HL-60 (cell line): ENCODE measurements at regions not wholly inside any gene's neighbourhood (a gene's known extent, or its start where the extent isn't known, plus 50 kb on each side); places are given as distances from the start of the nearest gene placed in this dataset.
"Not testable (repeated sequence)": the region's sequence is repeated elsewhere in the genome, so short reads cannot be mapped to it uniquely, and the experiment has no call there.

Experiments used
- DNase-seq, 2 experiments: peaks; one replicate each; pipeline ENCODE4 v3.0.0-alpha.2; 2010 to 2020; ENCODE audit warnings: low read depth in 1 of 2, low spot score in 1 of 2
- H3K27ac ChIP-seq: fragments of 250-450 bp; sonication (Bioruptor Pico); replicated peaks from 2 replicates; pipeline ENCODE4 v1.5.1; 2020; ENCODE audit warnings: mild to moderate bottlenecking, moderate library complexity
- H3K27me3 ChIP-seq: fragments of 250-450 bp; sonication (Bioruptor Pico); 2 replicates; pipeline ENCODE4 v1.5.1; 2021; ENCODE audit warnings: mild to moderate bottlenecking, moderate library complexity; ENCODE audit not compliant: insufficient read depth, poor library complexity, severe bottlenecking
- H3K4me3 ChIP-seq: replicated peaks from 2 replicates; pipeline ENCODE4 v1.5.1; 2011; ENCODE audit warnings: mild to moderate bottlenecking, control low read depth, low read length; ENCODE audit not compliant: insufficient read depth
- CTCF ChIP-seq: IDR thresholded peaks from one replicate; pipeline ENCODE4 v1.5.1; 2011; ENCODE audit warnings: low read length, control low read depth, inconsistent platforms; ENCODE audit not compliant: insufficient read depth
- GABPA ChIP-seq: IDR thresholded peaks from 2 replicates; pipeline ENCODE4 v1.6.1; 2012; ENCODE audit warnings: low read depth
- POLR2AphosphoS5 ChIP-seq: IDR thresholded peaks from 2 replicates; pipeline ENCODE4 v1.6.1; 2012; ENCODE audit warnings: low read depth
- SPI1 ChIP-seq: IDR thresholded peaks from 2 replicates; pipeline ENCODE4 v1.6.1; 2012; ENCODE audit warnings: low read depth, mild to moderate bottlenecking, borderline replicate concordance
- TF ChIP-seq, protein P1 (sequence below): IDR thresholded peaks from 2 replicates; pipeline ENCODE4 v1.6.1; 2012; ENCODE audit warnings: low read depth; ENCODE audit not compliant: insufficient replicate concordance

DNA sequence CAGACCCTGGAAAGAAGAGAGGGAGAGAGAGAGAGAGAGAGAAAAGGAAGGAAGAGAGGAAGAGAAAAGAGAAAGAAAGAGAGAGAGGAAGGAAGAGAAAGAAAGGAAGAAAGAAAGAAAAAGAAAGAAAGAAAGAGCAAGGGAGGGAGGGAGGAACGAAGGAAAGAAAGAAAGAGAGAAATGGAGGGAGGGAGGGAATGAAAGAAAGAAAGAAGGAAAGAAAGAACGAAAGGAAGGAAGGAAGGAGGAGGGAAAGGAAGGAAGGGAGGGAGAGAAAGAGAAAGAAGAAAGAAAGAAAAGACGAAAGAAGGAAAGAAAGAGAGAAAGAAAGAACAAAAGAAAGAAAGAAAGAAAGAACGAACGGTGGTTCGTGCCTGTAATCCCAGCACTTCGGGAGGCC is 133.4 kb downstream of the HNRNPD start:
- Histone ChIP-seq H3K27ac (no peak overlapping the region), H3K4me3 (no peak overlapping the region), H3K27me3 (no peaks in the 10 kb centered on the region)
- TF ChIP-seq SPI1 (no peak), CTCF (no peak), POLR2AphosphoS5 (no peak), GABPA (no peak)
- TF ChIP-seq, protein P1, sequence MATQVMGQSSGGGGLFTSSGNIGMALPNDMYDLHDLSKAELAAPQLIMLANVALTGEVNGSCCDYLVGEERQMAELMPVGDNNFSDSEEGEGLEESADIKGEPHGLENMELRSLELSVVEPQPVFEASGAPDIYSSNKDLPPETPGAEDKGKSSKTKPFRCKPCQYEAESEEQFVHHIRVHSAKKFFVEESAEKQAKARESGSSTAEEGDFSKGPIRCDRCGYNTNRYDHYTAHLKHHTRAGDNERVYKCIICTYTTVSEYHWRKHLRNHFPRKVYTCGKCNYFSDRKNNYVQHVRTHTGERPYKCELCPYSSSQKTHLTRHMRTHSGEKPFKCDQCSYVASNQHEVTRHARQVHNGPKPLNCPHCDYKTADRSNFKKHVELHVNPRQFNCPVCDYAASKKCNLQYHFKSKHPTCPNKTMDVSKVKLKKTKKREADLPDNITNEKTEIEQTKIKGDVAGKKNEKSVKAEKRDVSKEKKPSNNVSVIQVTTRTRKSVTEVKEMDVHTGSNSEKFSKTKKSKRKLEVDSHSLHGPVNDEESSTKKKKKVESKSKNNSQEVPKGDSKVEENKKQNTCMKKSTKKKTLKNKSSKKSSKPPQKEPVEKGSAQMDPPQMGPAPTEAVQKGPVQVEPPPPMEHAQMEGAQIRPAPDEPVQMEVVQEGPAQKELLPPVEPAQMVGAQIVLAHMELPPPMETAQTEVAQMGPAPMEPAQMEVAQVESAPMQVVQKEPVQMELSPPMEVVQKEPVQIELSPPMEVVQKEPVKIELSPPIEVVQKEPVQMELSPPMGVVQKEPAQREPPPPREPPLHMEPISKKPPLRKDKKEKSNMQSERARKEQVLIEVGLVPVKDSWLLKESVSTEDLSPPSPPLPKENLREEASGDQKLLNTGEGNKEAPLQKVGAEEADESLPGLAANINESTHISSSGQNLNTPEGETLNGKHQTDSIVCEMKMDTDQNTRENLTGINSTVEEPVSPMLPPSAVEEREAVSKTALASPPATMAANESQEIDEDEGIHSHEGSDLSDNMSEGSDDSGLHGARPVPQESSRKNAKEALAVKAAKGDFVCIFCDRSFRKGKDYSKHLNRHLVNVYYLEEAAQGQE = no peak
- no peak for DNase-seq

DNA sequence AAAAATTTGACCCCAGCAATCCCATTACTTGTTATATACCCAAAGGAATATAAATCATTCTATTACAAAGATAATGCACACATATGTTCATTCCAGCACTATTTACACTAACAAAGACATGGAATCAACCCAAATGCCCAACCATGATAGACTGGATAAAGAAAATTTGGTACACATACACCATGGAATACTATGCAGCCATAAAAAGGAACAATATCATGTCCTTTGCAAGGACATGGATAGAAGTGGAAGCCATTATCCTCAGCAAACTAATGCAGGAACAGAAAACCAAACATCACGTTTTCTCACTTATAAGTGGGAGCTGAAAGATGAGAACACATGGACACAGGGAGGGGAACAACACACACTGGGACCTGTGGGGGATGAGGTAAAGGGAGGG is 136.6 kb downstream of the HNRNPD start:
- not testable (repeated sequence) for H3K27ac ChIP-seq, DNase-seq, H3K4me3 ChIP-seq, H3K27me3 ChIP-seq

GRCh38 chr4:82235346-82235745 is 138.4 kb downstream of the HNRNPD start:
- DNase-seq = no peak
- Histone ChIP-seq H3K4me3 (no peak overlapping the region), H3K27ac (no peak overlapping the region), H3K27me3 (no peaks in the 10 kb centered on the region)
- TF ChIP-seq GABPA = no peak
- TF ChIP-seq CTCF = no peak
- TF ChIP-seq, protein P1 = no peak
- TF ChIP-seq SPI1 = no peak
- no peak for TF ChIP-seq POLR2AphosphoS5

GRCh38 chr4:82232891-82233290 is 140.9 kb downstream of the HNRNPD start:
- DNase-seq = no peak
- no peak overlapping the region for H3K27ac ChIP-seq
- no peak overlapping the region for H3K4me3 ChIP-seq
- H3K27me3 ChIP-seq = no peaks in the 10 kb centered on the region
- TF ChIP-seq CTCF (no peak), SPI1 (no peak), POLR2AphosphoS5 (no peak), GABPA (no peak)
- TF ChIP-seq, protein P1 = no peak
